PC-3 (cell line): ENCODE measurements at regions not wholly inside any gene's neighbourhood (a gene's known extent, or its start where the extent isn't known, plus 50 kb on each side); places are given as distances from the start of the nearest gene placed in this dataset.

ENCODE experiments used
- ATAC-seq: fragments of 200-7000 bp; cut with Tn5 transposase; 2 replicates; pipeline ENCODE4 v1.9.1; 2020; ENCODE audit warnings: mild to moderate bottlenecking, moderate library complexity
- BruUV-seq: library from RNA; stranded (reverse); fragments of 400-500 nt; replicated peaks from 2 replicates; lab custom pipeline; 2021; lab: Mats Ljungman, UMichigan
- CTCF ChIA-PET: fragments of 300-600 bp; sonication (Branson Sonifier 250); formaldehyde crosslinking; loops from one replicate; lab custom pipeline; 2022; ENCODE audit warnings: antibody characterized with exemption; lab: Charles Lee
- POLR2A ChIA-PET: fragments of 300-600 bp; sonication (Branson Sonifier 250); formaldehyde crosslinking; loops from one replicate; lab custom pipeline; 2022; ENCODE audit warnings: antibody characterized with exemption; ENCODE audit not compliant: unreplicated experiment; lab: Charles Lee
- DNase-seq: peaks from one replicate; pipeline ENCODE4 v3.0.0-alpha.2; 2015
- H2AFZ ChIP-seq: fragments of 300-600 bp; sonication (generic); 2 replicates; pipeline ENCODE4 v1.6.0; 2016; ENCODE audit warnings: antibody characterized with exemption, low read length
- H3F3A ChIP-seq: fragments of 300-600 bp; sonication (generic); one replicate; pipeline ENCODE4 v1.6.0; 2017; ENCODE audit warnings: antibody characterized with exemption, low read length, control low read depth, mild to moderate bottlenecking; ENCODE audit not compliant: unreplicated experiment
- H3K27ac ChIP-seq: fragments of 300-600 bp; sonication (generic); 2 replicates; pipeline ENCODE4 v1.5.1; 2016; ENCODE audit warnings: mild to moderate bottlenecking, low read length
- H3K27me3 ChIP-seq: fragments of 300-600 bp; sonication (generic); 2 replicates; pipeline ENCODE4 v1.6.1; 2016; ENCODE audit warnings: low read length, mixed read lengths
- H3K36me3 ChIP-seq: fragments of 300-600 bp; sonication (generic); 2 replicates; pipeline ENCODE4 v1.6.1; 2016; ENCODE audit warnings: low read depth, mixed run types, low read length, mixed read lengths
- H3K4me1 ChIP-seq: fragments of 300-600 bp; sonication (generic); 2 replicates; pipeline ENCODE4 v1.5.1; 2016; ENCODE audit warnings: low read length; ENCODE audit not compliant: insufficient read depth
- H3K4me2 ChIP-seq: fragments of 300-600 bp; sonication (generic); 2 replicates; pipeline ENCODE4 v1.6.0; 2016; ENCODE audit warnings: low read length
- H3K4me3 ChIP-seq: fragments of 300-600 bp; sonication (generic); 2 replicates; pipeline ENCODE4 v1.5.1; 2016; ENCODE audit warnings: mild to moderate bottlenecking, low read length, mixed read lengths
- H3K79me2 ChIP-seq: fragments of 300-600 bp; sonication (generic); 2 replicates; pipeline ENCODE4 v1.6.1; 2017; ENCODE audit warnings: low read length, mixed read lengths
- H3K9ac ChIP-seq: fragments of 300-600 bp; sonication (generic); 2 replicates; pipeline ENCODE4 v1.6.0; 2016; ENCODE audit warnings: mild to moderate bottlenecking, low read length
- H3K9me2 ChIP-seq: fragments of 300-600 bp; sonication (generic); replicated peaks from 2 replicates; pipeline ENCODE4 v1.6.1; 2016; ENCODE audit warnings: mixed run types, low read length, mixed read lengths
- H3K9me3 ChIP-seq: fragments of 300-600 bp; sonication (generic); 2 replicates; pipeline ENCODE4 v1.6.1; 2016; ENCODE audit warnings: low read length, mixed read lengths
- H4K20me1 ChIP-seq: fragments of 300-600 bp; sonication (generic); 2 replicates; pipeline ENCODE4 v1.6.1; 2016; ENCODE audit warnings: low read length, mixed read lengths
- CTCF ChIP-seq: fragments of 300-600 bp; sonication (generic); conservative IDR thresholded peaks from 2 replicates; pipeline ENCODE4 v1.5.1; 2017; ENCODE audit warnings: antibody characterized with exemption, low read depth, mild to moderate bottlenecking, low read length
- EZH2 ChIP-seq: fragments of 300-600 bp; sonication (generic); IDR thresholded peaks from one replicate; pipeline ENCODE4 v1.6.1; 2017; ENCODE audit warnings: antibody characterized with exemption, mild to moderate bottlenecking, low read length; ENCODE audit not compliant: unreplicated experiment
- EZH2phosphoT487 ChIP-seq: fragments of 300-600 bp; sonication (generic); IDR thresholded peaks from 2 replicates; pipeline ENCODE4 v1.6.1; 2018; ENCODE audit warnings: mild to moderate bottlenecking, antibody characterized with exemption, low read length, borderline replicate concordance
- intact Hi-C: fragments of 100-400 bp; cut with micrococcal nuclease; formaldehyde crosslinking; loops from 2 replicates; pipeline ENCODE4 v1.9.0; 2023

- H3K9me2 ChIP-seq: no peaks in the 10 kb centered on the region
- POLR2A ChIA-PET: no interaction called here
- no peaks in the 10 kb centered on the region for H4K20me1 ChIP-seq
- H3K27ac ChIP-seq: no peak overlapping the region
- ATAC-seq (no peak), DNase-seq (no peak)
- no peaks in the 10 kb centered on the region for H3K79me2 ChIP-seq
- no peak overlapping the region for H3K4me3 ChIP-seq
- H3K36me3 ChIP-seq: no peaks in the 10 kb centered on the region
- CTCF ChIA-PET: no interaction called here
- H3K9me3 ChIP-seq: no peaks in the 10 kb centered on the region
- intact Hi-C loops: no loop called here
- no peak overlapping the region for H2AFZ ChIP-seq
- BruUV-seq: no TSS peak
- no peak overlapping the region for H3K4me2 ChIP-seq
- H3F3A ChIP-seq: no peaks in the 10 kb centered on the region
- no peak overlapping the region for H3K9ac ChIP-seq
- no peaks in the 10 kb centered on the region for H3K27me3 ChIP-seq
- H3K4me1 ChIP-seq: peaks cover 41% of the 10 kb centered on the region
- TF ChIP-seq EZH2: no peak
- TF ChIP-seq CTCF: no peak
- TF ChIP-seq EZH2phosphoT487: no peak
Measured at GRCh38 chr3:106341586-106342162, 472.9 kb upstream of the CBLB start.

DNA sequence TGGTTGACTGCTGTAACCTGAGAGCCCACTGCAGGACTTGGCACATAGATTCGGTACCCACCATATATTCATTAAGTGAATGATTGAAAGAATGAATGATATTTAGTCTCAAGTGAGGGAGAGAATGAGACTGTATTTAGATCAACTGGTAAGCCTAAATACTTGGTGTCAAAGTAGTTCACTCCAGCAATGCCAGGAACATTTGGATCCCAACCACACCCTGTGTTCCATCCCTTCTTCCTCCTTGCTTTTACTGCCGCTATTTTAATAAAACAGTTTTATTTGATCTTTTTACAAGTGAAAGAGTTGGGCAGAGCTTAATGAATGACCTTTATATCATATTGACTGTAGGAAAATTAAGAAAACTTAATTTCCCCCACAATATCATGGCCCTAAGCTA is 473.6 kb upstream of the CBLB start:
- Histone ChIP-seq H4K20me1 (no peaks in the 10 kb centered on the region), H3K9me2 (no peaks in the 10 kb centered on the region), H3K27ac (no peak overlapping the region), H3K9ac (no peak overlapping the region), H3K79me2 (no peaks in the 10 kb centered on the region), H3K9me3 (no peaks in the 10 kb centered on the region), H2AFZ (no peak overlapping the region), H3K36me3 (no peaks in the 10 kb centered on the region), H3F3A (no peaks in the 10 kb centered on the region), H3K4me2 (no peak overlapping the region), H3K4me1 (peaks cover 34% of the 10 kb centered on the region), H3K4me3 (no peak overlapping the region), H3K27me3 (no peaks in the 10 kb centered on the region)
- ATAC-seq (no peak), DNase-seq (no peak)
- ChIA-PET POLR2A (no interaction called here), CTCF (no interaction called here)
- BruUV-seq: no TSS peak
- intact Hi-C loops: no loop called here
- TF ChIP-seq EZH2phosphoT487: no peak
- no peak for TF ChIP-seq CTCF
- no peak for TF ChIP-seq EZH2

GRCh38 chr3:106343811-106344210 is 475.0 kb upstream of the CBLB start:
- Histone ChIP-seq H3F3A (no peaks in the 10 kb centered on the region), H2AFZ (no peak overlapping the region), H3K79me2 (no peaks in the 10 kb centered on the region), H3K9me3 (no peaks in the 10 kb centered on the region), H3K9ac (no peak overlapping the region), H3K27me3 (no peaks in the 10 kb centered on the region), H3K9me2 (no peaks in the 10 kb centered on the region), H3K4me3 (no peak overlapping the region), H4K20me1 (no peaks in the 10 kb centered on the region), H3K4me1 (peaks cover 21% of the 10 kb centered on the region), H3K36me3 (no peaks in the 10 kb centered on the region), H3K27ac (no peak overlapping the region), H3K4me2 (no peak overlapping the region)
- DNase-seq: no peak
- POLR2A ChIA-PET: no interaction called here
- intact Hi-C loops: no loop called here
- no peak for ATAC-seq
- CTCF ChIA-PET: no interaction called here
- TF ChIP-seq EZH2phosphoT487 (no peak), CTCF (no peak), EZH2 (no peak)
- BruUV-seq: no TSS peak
